ENCODE measurements at regions not wholly inside any gene's neighbourhood (a gene's known extent, or its start where the extent isn't known, plus 50 kb on each side); places are given as distances from the start of the nearest gene placed in this dataset.

GRCh38 chr16:85978976-85979375, 80.0 kb downstream of the IRF8 start:
- Histone ChIP-seq H3K36me3 (no peaks in the 10 kb centered on the region), H3K4me1 (no peaks in the 10 kb centered on the region), H3K27ac (no peak overlapping the region), H3K27me3 (no peaks in the 10 kb centered on the region), H3K9me3 (no peaks in the 10 kb centered on the region), H3K4me3 (no peak overlapping the region)
- no peak for ATAC-seq
- DNase-seq: no peak
- no peak for TF ChIP-seq CTCF (IDR thresholded peaks at IDR 0.05)
- no peak for FAIRE-seq
- 76 to 85% methylated on average over 13 of the region's 13 CpGs for whole genome bisulfite sequencing, 2 donors
- intact Hi-C loops (cut with DNase I): no loop called here

- 47 to 50% methylated on average over 11 of the region's 11 CpGs for WGBS, 2 donors
- H3K4me3 ChIP-seq: no peak overlapping the region
- ATAC-seq (no peak), DNase-seq (no peak), FAIRE-seq (no peak)
- H3K4me1 ChIP-seq: no peaks in the 10 kb centered on the region
- no peaks in the 10 kb centered on the region for H3K36me3 ChIP-seq
- intact Hi-C loops (cut with DNase I): loop anchor here in 2 of 3 donors (10.0 kb wide), 1 partner anchor 155 kb away; no protein-coding TSS in a partner anchor
- H3K27ac ChIP-seq: no peak overlapping the region
- TF ChIP-seq CTCF (IDR thresholded peaks at IDR 0.05): no peak
- H3K9me3 ChIP-seq: no peaks in the 10 kb centered on the region
- H3K27me3 ChIP-seq: peaks cover 0 to 3% (median 0%) of the 10 kb centered on the region in 4 donors
Observed at GRCh38 chr16:85979605-85980004, 80.6 kb downstream of the IRF8 start.

- no peak for ATAC-seq
- H3K27ac ChIP-seq: no peak overlapping the region
- no peaks in the 10 kb centered on the region for H3K9me3 ChIP-seq
- no peak for TF ChIP-seq CTCF (IDR thresholded peaks at IDR 0.05)
- H3K4me1 ChIP-seq: no peaks in the 10 kb centered on the region
- no peak overlapping the region for H3K4me3 ChIP-seq
- no peaks in the 10 kb centered on the region for H3K36me3 ChIP-seq
- FAIRE-seq: no peak
- DNase-seq: no peak
- peaks cover 0 to 3% (median 0%) of the 10 kb centered on the region in 4 donors for H3K27me3 ChIP-seq
- intact Hi-C loops (cut with DNase I): loop anchor here in 2 of 3 donors (10.0 kb wide), 1 partner anchor 156 kb away; no protein-coding TSS in a partner anchor
- WGBS, 2 donors: 66 to 78% methylated on average over 6 of the region's 6 CpGs
Observed at GRCh38 chr16:85980686-85981085, 81.7 kb downstream of the IRF8 start.

- intact Hi-C loops (cut with DNase I): loop anchor here in 2 of 3 donors (10.0 kb wide), 1 partner anchor 157 kb away; no protein-coding TSS in a partner anchor
- WGBS, 2 donors: 65 to 79% methylated on average over 16 of the region's 16 CpGs
- TF ChIP-seq CTCF (IDR thresholded peaks at IDR 0.05): no peak
- DNase-seq: no peak
- ATAC-seq: no peak
- FAIRE-seq: no peak
- Histone ChIP-seq H3K36me3 (no peaks in the 10 kb centered on the region), H3K27me3 (peaks cover 0 to 3% (median 0%) of the 10 kb centered on the region in 4 donors), H3K27ac (no peak overlapping the region), H3K4me3 (no peak overlapping the region), H3K4me1 (no peaks in the 10 kb centered on the region), H3K9me3 (no peaks in the 10 kb centered on the region)
Observed at GRCh38 chr16:85981826-85982562, 83.0 kb downstream of the IRF8 start.

GRCh38 chr16:85982563-85982939, 83.6 kb downstream of the IRF8 start:
- TF ChIP-seq CTCF (IDR thresholded peaks at IDR 0.05): no peak
- H3K27me3 ChIP-seq: peaks cover 0 to 3% (median 0%) of the 10 kb centered on the region in 4 donors
- no peak overlapping the region for H3K4me3 ChIP-seq
- no peak overlapping the region for H3K27ac ChIP-seq
- ATAC-seq (peak in 2 of 4 donors; percentile 49 to 61), DNase-seq (no peak), FAIRE-seq (no peak)
- no peaks in the 10 kb centered on the region for H3K36me3 ChIP-seq
- H3K9me3 ChIP-seq: no peaks in the 10 kb centered on the region
- WGBS, 2 donors: 65 to 80% methylated on average over 23 of the region's 23 CpGs
- H3K4me1 ChIP-seq: no peaks in the 10 kb centered on the region
- intact Hi-C loops (cut with DNase I): loop anchor here in 2 of 3 donors (10.0 kb wide), 1 partner anchor 158 kb away; no protein-coding TSS in a partner anchor

All from pancreas (tissue), 10 donors.